Keratinocyte (primary cell): ENCODE measurements at regions not wholly inside any gene's neighbourhood (a gene's known extent, or its start where the extent isn't known, plus 50 kb on each side); places are given as distances from the start of the nearest gene placed in this dataset.

Experiments used
- DNase-seq: peaks from one replicate; pipeline ENCODE4 v3.0.0-alpha.2; 2011; ENCODE audit warnings: low read depth, missing footprints, low spot score
- FAIRE-seq: peaks from 2 replicates; lab custom pipeline; 2011; peaks lifted over from hg19 to GRCh38; lab: Jason Lieb, UNC
- H2AFZ ChIP-seq: 2 replicates; pipeline ENCODE4 v1.6.0; 2012; ENCODE audit warnings: low read length, control low read depth, inconsistent platforms; ENCODE audit not compliant: control insufficient read depth
- H3K27ac ChIP-seq: 2 replicates; pipeline ENCODE4 v1.5.1; 2011; ENCODE audit warnings: low read length; ENCODE audit not compliant: control insufficient read depth, insufficient read depth
- H3K27me3 ChIP-seq: 3 replicates; pipeline ENCODE4 v1.6.0; 2011; ENCODE audit warnings: low read length; ENCODE audit not compliant: control insufficient read depth, insufficient read depth; ENCODE audit errors: extremely low read depth
- H3K36me3 ChIP-seq, 2 experiments: 2 replicates in 1 of 2; 3 replicates in 1 of 2; pipeline ENCODE4 v1.5.1; 2011; ENCODE audit warnings: low read length in 2 of 2, mild to moderate bottlenecking in 1 of 2; ENCODE audit not compliant: control insufficient read depth in 2 of 2, insufficient read depth in 2 of 2; ENCODE audit errors: extremely low read depth in 1 of 2
- H3K4me1 ChIP-seq: 3 replicates; pipeline ENCODE4 v1.5.1; 2011; ENCODE audit warnings: low read length; ENCODE audit not compliant: control insufficient read depth, insufficient read depth; ENCODE audit errors: extremely low read depth
- H3K4me2 ChIP-seq: 3 replicates; pipeline ENCODE4 v1.6.0; 2011; ENCODE audit warnings: low read depth, low read length; ENCODE audit not compliant: control insufficient read depth, insufficient read depth; ENCODE audit errors: extremely low read depth
- H3K4me3 ChIP-seq, 3 experiments: fragments of 200-600 bp in 1 of 3; sonication (generic) in 1 of 3; 2 replicates in 2 of 3; 3 replicates in 1 of 3; pipeline ENCODE4 v1.5.1; 2011 to 2016; ENCODE audit warnings: low read length in 3 of 3, mild to moderate bottlenecking in 3 of 3, control low read depth in 2 of 3, inconsistent platforms in 1 of 3, low read depth in 1 of 3, mixed read lengths in 1 of 3, mixed run types in 1 of 3, moderate library complexity in 1 of 3; ENCODE audit not compliant: control insufficient read depth in 2 of 3, insufficient read depth in 2 of 3; ENCODE audit errors: extremely low read depth in 1 of 3
- H3K79me2 ChIP-seq: 2 replicates; pipeline ENCODE4 v1.6.0; 2012; ENCODE audit warnings: low read length; ENCODE audit not compliant: control insufficient read depth, insufficient read depth
- H3K9ac ChIP-seq: 3 replicates; pipeline ENCODE4 v1.6.0; 2011; ENCODE audit warnings: low read length; ENCODE audit not compliant: control insufficient read depth, insufficient read depth; ENCODE audit errors: extremely low read depth
- H3K9me1 ChIP-seq: 3 replicates; pipeline ENCODE4 v1.6.0; 2011; ENCODE audit warnings: low read length; ENCODE audit not compliant: control insufficient read depth, insufficient read depth; ENCODE audit errors: extremely low read depth
- H3K9me3 ChIP-seq: 2 replicates; pipeline ENCODE4 v1.5.1; 2012; ENCODE audit warnings: low read depth, low read length; ENCODE audit not compliant: control insufficient read depth
- H4K20me1 ChIP-seq: 3 replicates; pipeline ENCODE4 v1.6.0; 2011; ENCODE audit warnings: low read length; ENCODE audit not compliant: control insufficient read depth, insufficient read depth; ENCODE audit errors: extremely low read depth
- EZH2 ChIP-seq: IDR thresholded peaks from one replicate; pipeline ENCODE4 v1.6.1; 2012; ENCODE audit warnings: inconsistent platforms, mild to moderate bottlenecking, low read length, moderate library complexity
- dilution Hi-C: fragments of 300-500 bp; cut with MboI; formaldehyde crosslinking; loops from one replicate; pipeline ENCODE4 v1.7.0; 2020; ENCODE audit warnings: low sequenced_read_pairs; ENCODE audit not compliant: extremely low pct_ligation_motif_present
- TF ChIP-seq, protein P1 (sequence below), 3 experiments: IDR thresholded peaks in 1 of 3; conservative IDR thresholded peaks in 1 of 3; optimal IDR thresholded peaks in 1 of 3; 2 replicates in 2 of 3; 3 replicates in 1 of 3; pipeline versions ENCODE3 to v1.5.1; 2011; ENCODE audit warnings: low read length in 3 of 3, mild to moderate bottlenecking in 3 of 3, moderate library complexity in 2 of 3, control low read depth in 1 of 3, inconsistent platforms in 1 of 3; ENCODE audit not compliant: insufficient read depth in 2 of 3; ENCODE audit errors: extremely low read depth in 1 of 3

DNA sequence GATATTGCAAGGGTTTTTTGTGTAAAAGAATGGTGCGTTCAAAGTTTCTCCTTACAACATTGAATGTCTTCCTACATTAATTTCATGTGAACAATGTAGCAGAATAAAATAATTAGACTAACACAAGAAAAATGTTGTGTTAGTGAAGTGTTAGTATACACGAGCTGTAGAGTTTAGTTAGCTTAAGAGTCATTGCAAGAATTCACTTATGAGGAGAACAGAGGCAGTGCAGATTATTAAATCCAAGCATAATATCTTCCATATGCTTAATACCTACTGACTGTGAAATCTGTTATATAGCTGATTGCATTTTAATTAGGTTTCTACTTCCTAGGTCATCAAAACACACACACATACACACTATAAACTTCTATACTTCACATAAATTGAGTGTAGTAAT is 959.0 kb downstream of the FAT4 start:
- DNase-seq = no peak
- dilution Hi-C loops = no loop called here

DNA sequence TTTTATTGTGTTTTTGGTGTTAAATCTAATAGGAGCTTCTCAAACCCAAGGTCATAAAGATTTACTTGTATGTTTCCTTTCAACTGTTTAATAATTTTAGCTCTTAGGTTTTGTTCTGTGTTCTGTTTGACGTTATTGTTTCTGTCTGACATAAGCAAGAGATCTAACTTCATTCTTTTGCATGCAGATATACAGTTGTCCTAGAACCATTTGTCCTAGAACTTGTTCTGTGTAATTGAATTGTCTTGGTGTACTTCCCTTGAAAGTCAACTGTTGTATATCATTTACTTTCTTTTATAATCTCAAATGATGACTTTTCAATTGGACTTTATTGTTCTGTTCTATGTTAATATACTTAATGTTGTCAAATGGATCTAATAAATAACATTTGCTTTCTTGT is 977.1 kb downstream of the FAT4 start:
- no peaks in the 10 kb centered on the region for H3K9me1 ChIP-seq
- no peak overlapping the region for H3K27ac ChIP-seq
- no peaks in the 10 kb centered on the region for H3K79me2 ChIP-seq
- no peak for DNase-seq
- no peak overlapping the region for H2AFZ ChIP-seq
- no peaks in the 10 kb centered on the region for H4K20me1 ChIP-seq
- no peaks in the 10 kb centered on the region for H3K4me1 ChIP-seq
- H3K4me3 ChIP-seq = no peak overlapping the region
- no peak overlapping the region for H3K4me2 ChIP-seq
- no peaks in the 10 kb centered on the region for H3K27me3 ChIP-seq
- H3K36me3 ChIP-seq = no peaks in the 10 kb centered on the region
- dilution Hi-C loops = no loop called here
- H3K9ac ChIP-seq = no peak overlapping the region
- TF ChIP-seq EZH2 = no peak
- TF ChIP-seq, protein P1, sequence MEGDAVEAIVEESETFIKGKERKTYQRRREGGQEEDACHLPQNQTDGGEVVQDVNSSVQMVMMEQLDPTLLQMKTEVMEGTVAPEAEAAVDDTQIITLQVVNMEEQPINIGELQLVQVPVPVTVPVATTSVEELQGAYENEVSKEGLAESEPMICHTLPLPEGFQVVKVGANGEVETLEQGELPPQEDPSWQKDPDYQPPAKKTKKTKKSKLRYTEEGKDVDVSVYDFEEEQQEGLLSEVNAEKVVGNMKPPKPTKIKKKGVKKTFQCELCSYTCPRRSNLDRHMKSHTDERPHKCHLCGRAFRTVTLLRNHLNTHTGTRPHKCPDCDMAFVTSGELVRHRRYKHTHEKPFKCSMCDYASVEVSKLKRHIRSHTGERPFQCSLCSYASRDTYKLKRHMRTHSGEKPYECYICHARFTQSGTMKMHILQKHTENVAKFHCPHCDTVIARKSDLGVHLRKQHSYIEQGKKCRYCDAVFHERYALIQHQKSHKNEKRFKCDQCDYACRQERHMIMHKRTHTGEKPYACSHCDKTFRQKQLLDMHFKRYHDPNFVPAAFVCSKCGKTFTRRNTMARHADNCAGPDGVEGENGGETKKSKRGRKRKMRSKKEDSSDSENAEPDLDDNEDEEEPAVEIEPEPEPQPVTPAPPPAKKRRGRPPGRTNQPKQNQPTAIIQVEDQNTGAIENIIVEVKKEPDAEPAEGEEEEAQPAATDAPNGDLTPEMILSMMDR (optimal IDR thresholded peaks at IDR 0.05 in 1 of 3, IDR thresholded peaks at IDR 0.05 in 1 of 3, conservative IDR thresholded peaks at IDR 0.05 in 1 of 3; ENCODE audit: extremely low read depth in 1 of 3, insufficient read depth in 2 of 3, low read length in 3 of 3) = no peak
- no peak for FAIRE-seq
- H3K9me3 ChIP-seq = no peaks in the 10 kb centered on the region

More for the DNA sequence above, 959.0 kb downstream of the FAT4 start:
- Histone ChIP-seq H2AFZ (no peak overlapping the region), H3K9me3 (no peaks in the 10 kb centered on the region), H3K4me1 (no peaks in the 10 kb centered on the region), H3K79me2 (no peaks in the 10 kb centered on the region), H4K20me1 (no peaks in the 10 kb centered on the region), H3K27me3 (no peaks in the 10 kb centered on the region), H3K27ac (no peak overlapping the region), H3K4me2 (no peak overlapping the region), H3K4me3 (no peak overlapping the region), H3K36me3 (no peaks in the 10 kb centered on the region), H3K9ac (no peak overlapping the region), H3K9me1 (no peaks in the 10 kb centered on the region)
- no peak for FAIRE-seq
- TF ChIP-seq EZH2 = no peak
- TF ChIP-seq, protein P1 (optimal IDR thresholded peaks at IDR 0.05 in 1 of 3, IDR thresholded peaks at IDR 0.05 in 1 of 3, conservative IDR thresholded peaks at IDR 0.05 in 1 of 3; ENCODE audit: extremely low read depth in 1 of 3, insufficient read depth in 2 of 3, low read length in 3 of 3) = no peak
